H7 (cell line): ENCODE measurements at regions not wholly inside any gene's neighbourhood (a gene's known extent, or its start where the extent isn't known, plus 50 kb on each side); places are given as distances from the start of the nearest gene placed in this dataset.

Source experiments
- DNase-seq: peaks from one replicate; pipeline ENCODE4 v3.0.0; 2012
- H3K27me3 ChIP-seq: 2 replicates; pipeline ENCODE4 v1.6.0; 2011; ENCODE audit warnings: mild to moderate bottlenecking, low read length; ENCODE audit not compliant: control insufficient read depth, insufficient read depth
- H3K36me3 ChIP-seq: replicated peaks from 2 replicates; pipeline ENCODE4 v1.5.1; 2011; ENCODE audit warnings: low read length; ENCODE audit not compliant: control insufficient read depth, insufficient read depth
- H3K4me3 ChIP-seq: 2 replicates; pipeline ENCODE4 v1.5.1; 2011; ENCODE audit warnings: low read depth, mild to moderate bottlenecking, control low read depth, low read length, moderate library complexity; ENCODE audit not compliant: insufficient read depth

- Histone ChIP-seq H3K4me3 (no peak overlapping the region), H3K27me3 (no peaks in the 10 kb centered on the region), H3K36me3 (no peaks in the 10 kb centered on the region)
- DNase-seq: no peak
These were observed 91.1 kb downstream of the ZNF608 start for GRCh38 chr5:124655251-124655917.

GRCh38 chr5:124654418-124654817, 92.0 kb downstream of the ZNF608 start:
- Histone ChIP-seq H3K27me3 (no peaks in the 10 kb centered on the region), H3K4me3 (no peak overlapping the region), H3K36me3 (no peaks in the 10 kb centered on the region)
- no peak for DNase-seq

- Histone ChIP-seq H3K27me3 (no peaks in the 10 kb centered on the region), H3K4me3 (no peak overlapping the region), H3K36me3 (peaks cover under 1% of the 10 kb centered on the region; the same call in 1 of the 2 replicates)
- no peak for DNase-seq
These were observed 92.8 kb downstream of the ZNF608 start for GRCh38 chr5:124653666-124654065.

GRCh38 chr5:124652892-124653441, 93.5 kb downstream of the ZNF608 start:
- DNase-seq: no peak
- Histone ChIP-seq H3K4me3 (no peak overlapping the region), H3K36me3 (peaks cover 4% of the 10 kb centered on the region; the same call in 1 of the 2 replicates), H3K27me3 (no peaks in the 10 kb centered on the region)

GRCh38 chr5:124652514-124652819, 94.0 kb downstream of the ZNF608 start:
- H3K36me3 ChIP-seq: peaks cover 4% of the 10 kb centered on the region
- no peaks in the 10 kb centered on the region for H3K27me3 ChIP-seq
- DNase-seq: no peak
- no peak overlapping the region for H3K4me3 ChIP-seq

GRCh38 chr5:124651663-124652513, 94.6 kb downstream of the ZNF608 start:
- Histone ChIP-seq H3K27me3 (no peaks in the 10 kb centered on the region), H3K36me3 (peaks cover 7% of the 10 kb centered on the region), H3K4me3 (peak overlapping the region; percentile 48)
- peak; percentile 95 for DNase-seq

- H3K36me3 ChIP-seq: peaks cover 9% of the 10 kb centered on the region
- DNase-seq: peak; percentile 42
- H3K27me3 ChIP-seq: no peaks in the 10 kb centered on the region
- no peak overlapping the region for H3K4me3 ChIP-seq
These were observed 95.3 kb downstream of the ZNF608 start for GRCh38 chr5:124650951-124651662.

GRCh38 chr5:124650147-124650561, 96.3 kb downstream of the ZNF608 start:
- no peak for DNase-seq
- Histone ChIP-seq H3K36me3 (peaks cover 9% of the 10 kb centered on the region), H3K4me3 (no peak overlapping the region), H3K27me3 (no peaks in the 10 kb centered on the region)

GRCh38 chr5:124649491-124650146, 96.8 kb downstream of the ZNF608 start:
- DNase-seq: no peak
- Histone ChIP-seq H3K27me3 (no peaks in the 10 kb centered on the region), H3K4me3 (no peak overlapping the region), H3K36me3 (peaks cover 9% of the 10 kb centered on the region)

GRCh38 chr5:124648902-124649467, 97.5 kb downstream of the ZNF608 start:
- no peaks in the 10 kb centered on the region for H3K27me3 ChIP-seq
- no peak for DNase-seq
- H3K4me3 ChIP-seq: no peak overlapping the region
- peaks cover 11% of the 10 kb centered on the region for H3K36me3 ChIP-seq

GRCh38 chr5:124647352-124647751, 99.1 kb downstream of the ZNF608 start:
- no peak overlapping the region for H3K4me3 ChIP-seq
- no peaks in the 10 kb centered on the region for H3K27me3 ChIP-seq
- DNase-seq: no peak
- peaks cover 11% of the 10 kb centered on the region for H3K36me3 ChIP-seq

- Histone ChIP-seq H3K27me3 (no peaks in the 10 kb centered on the region), H3K36me3 (peaks cover 11% of the 10 kb centered on the region), H3K4me3 (no peak overlapping the region)
- DNase-seq: no peak
These were observed 101.0 kb downstream of the ZNF608 start for GRCh38 chr5:124645396-124645795.

- Histone ChIP-seq H3K27me3 (no peaks in the 10 kb centered on the region), H3K36me3 (peaks cover 11% of the 10 kb centered on the region), H3K4me3 (no peak overlapping the region)
- DNase-seq: no peak
These were observed 101.9 kb downstream of the ZNF608 start for GRCh38 chr5:124644582-124644981.

GRCh38 chr5:124644138-124644537, 102.3 kb downstream of the ZNF608 start:
- no peak for DNase-seq
- Histone ChIP-seq H3K4me3 (no peak overlapping the region), H3K27me3 (no peaks in the 10 kb centered on the region), H3K36me3 (peaks cover 11% of the 10 kb centered on the region)
